Osteocyte (in vitro differentiated cells): ENCODE measurements at regions not wholly inside any gene's neighbourhood (a gene's known extent, or its start where the extent isn't known, plus 50 kb on each side); places are given as distances from the start of the nearest gene placed in this dataset.

Source experiments
- DNase-seq: peaks from one replicate; pipeline ENCODE4 v3.0.0; 2021; ENCODE audit warnings: mixed read lengths; ENCODE audit not compliant: unreplicated experiment; ENCODE audit errors: extremely low spot score
- H3K27ac Mint-ChIP-seq: one replicate; pipeline ENCODE4 v1.8.0; 2021; ENCODE audit warnings: mild to moderate bottlenecking, mixed read lengths; ENCODE audit not compliant: unreplicated experiment
- H3K27me3 Mint-ChIP-seq: one replicate; pipeline ENCODE4 v1.8.0; 2021; ENCODE audit warnings: mixed read lengths; ENCODE audit not compliant: unreplicated experiment
- H3K36me3 Mint-ChIP-seq: one replicate; pipeline ENCODE4 v1.8.0; 2021; ENCODE audit warnings: mixed read lengths; ENCODE audit not compliant: unreplicated experiment
- H3K4me1 Mint-ChIP-seq: one replicate; pipeline ENCODE4 v1.8.0; 2021; ENCODE audit warnings: mixed read lengths; ENCODE audit not compliant: unreplicated experiment
- H3K4me3 Mint-ChIP-seq: one replicate; pipeline ENCODE4 v1.8.0; 2021; ENCODE audit warnings: mild to moderate bottlenecking, moderate library complexity, mixed read lengths; ENCODE audit not compliant: unreplicated experiment
- H3K9me3 Mint-ChIP-seq: one replicate; pipeline ENCODE4 v1.8.0; 2021; ENCODE audit warnings: mixed read lengths; ENCODE audit not compliant: unreplicated experiment
- CTCF ChIP-seq: fragments of 200-600 bp; sonication (generic); IDR thresholded peaks from 2 replicates; pipeline ENCODE4 v1.5.0; 2021; ENCODE audit warnings: antibody characterized with exemption, mild to moderate bottlenecking, moderate library complexity

GRCh38 chrX:40262157-40263013, 164.6 kb upstream of the BCOR start:
- H3K27ac Mint-ChIP-seq: peak overlapping the region; percentile 90
- peaks cover 39% of the 10 kb centered on the region for H3K4me1 Mint-ChIP-seq
- no peak for TF ChIP-seq CTCF
- no peak overlapping the region for H3K4me3 Mint-ChIP-seq
- no peaks in the 10 kb centered on the region for H3K36me3 Mint-ChIP-seq
- no peak for DNase-seq
- no peaks in the 10 kb centered on the region for H3K9me3 Mint-ChIP-seq
- H3K27me3 Mint-ChIP-seq: no peaks in the 10 kb centered on the region

- DNase-seq: no peak
- Mint-ChIP-seq H3K27me3 (no peaks in the 10 kb centered on the region), H3K36me3 (no peaks in the 10 kb centered on the region), H3K4me3 (no peak overlapping the region), H3K27ac (peak overlapping the region; percentile 90), H3K4me1 (peaks cover 33% of the 10 kb centered on the region), H3K9me3 (no peaks in the 10 kb centered on the region)
- TF ChIP-seq CTCF: no peak
Measured at GRCh38 chrX:40261833-40262156, 164.0 kb upstream of the BCOR start.

GRCh38 chrX:40260146-40260747, 162.5 kb upstream of the BCOR start:
- Mint-ChIP-seq H3K9me3 (no peaks in the 10 kb centered on the region), H3K27ac (no peak overlapping the region), H3K27me3 (no peaks in the 10 kb centered on the region), H3K4me3 (no peak overlapping the region), H3K36me3 (no peaks in the 10 kb centered on the region), H3K4me1 (peaks cover 26% of the 10 kb centered on the region)
- DNase-seq: no peak
- no peak for TF ChIP-seq CTCF

DNA sequence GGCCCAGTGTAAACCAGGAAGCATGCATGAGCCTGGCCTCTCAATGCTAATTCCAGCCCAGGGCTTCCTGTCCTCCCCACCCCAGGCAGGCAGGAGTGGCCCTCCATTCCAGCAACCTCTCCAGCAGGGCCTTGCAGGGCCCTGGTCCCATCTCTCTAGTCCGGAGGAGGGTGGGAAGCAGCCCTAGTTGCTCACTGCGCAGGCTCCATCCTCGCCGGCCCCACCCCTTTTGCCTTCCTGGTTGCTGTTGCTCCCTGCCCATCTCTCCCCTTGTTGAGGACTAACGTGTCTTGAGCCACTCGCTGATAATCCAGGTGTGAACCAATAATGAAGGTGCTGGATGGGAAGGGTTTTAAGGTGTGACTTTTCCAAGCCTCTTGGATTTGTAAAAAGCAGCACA, 161.2 kb upstream of the BCOR start:
- Mint-ChIP-seq H3K27me3 (no peaks in the 10 kb centered on the region), H3K36me3 (no peaks in the 10 kb centered on the region), H3K27ac (no peak overlapping the region), H3K4me1 (peaks cover 25% of the 10 kb centered on the region), H3K9me3 (no peaks in the 10 kb centered on the region), H3K4me3 (no peak overlapping the region)
- no peak for DNase-seq
- no peak for TF ChIP-seq CTCF

GRCh38 chrX:40253771-40254170, 156.0 kb upstream of the BCOR start:
- Mint-ChIP-seq H3K9me3 (no peaks in the 10 kb centered on the region), H3K4me3 (no peak overlapping the region), H3K4me1 (no peaks in the 10 kb centered on the region), H3K27ac (no peak overlapping the region), H3K27me3 (no peaks in the 10 kb centered on the region), H3K36me3 (no peaks in the 10 kb centered on the region)
- TF ChIP-seq CTCF: no peak
- DNase-seq: no peak
